K562 (cell line): ENCODE measurements at regions not wholly inside any gene's neighbourhood (a gene's known extent, or its start where the extent isn't known, plus 50 kb on each side); places are given as distances from the start of the nearest gene placed in this dataset.

ENCODE experiments used
- ATAC-seq: fragments of 200-7000 bp; cut with Tn5 transposase; 3 replicates; pipeline ENCODE4 v1.9.1; 2020; ENCODE audit warnings: moderate library complexity
- BruUV-seq: library from RNA; stranded (reverse); fragments of 400-500 nt; replicated peaks from 2 replicates; lab custom pipeline; 2021; lab: Mats Ljungman, UMichigan
- CTCF ChIA-PET: fragments of 300-600 bp; formaldehyde crosslinking; extraction: SDS; loops from one replicate; lab custom pipeline; 2021; ENCODE audit warnings: low intra/inter-chr PET ratio; lab: Yijun Ruan, JAX
- POLR2A ChIA-PET: fragments of 300-600, 350-650 bp; sonication (Branson Sonifier 250); formaldehyde crosslinking; extraction: SDS; loops from one replicate; lab custom pipeline; 2021; ENCODE audit warnings: antibody characterized with exemption, inconsistent platforms; lab: Yijun Ruan, JAX
- DNase-seq, 4 experiments: peaks; one replicate each; pipeline versions ENCODE4 v3.0.0 to v3.0.0-alpha.2; 2011 to 2018; ENCODE audit warnings: low spot score in 3 of 4, mixed read lengths in 3 of 4; ENCODE audit errors: extremely low read depth in 1 of 4
- FAIRE-seq: peaks from 2 replicates; lab custom pipeline; 2011; peaks lifted over from hg19 to GRCh38; lab: Jason Lieb, UNC
- H2AFZ ChIP-seq: 2 replicates; pipeline ENCODE4 v1.6.0; 2011; ENCODE audit warnings: low read depth, low read length, control low read depth, inconsistent platforms
- H3K27ac ChIP-seq: fragments of 200-600 bp; 3 replicates; pipeline ENCODE4 v1.8.0; 2011; ENCODE audit warnings: low read depth, mild to moderate bottlenecking, control low read depth, inconsistent platforms, low read length, moderate library complexity, mixed read lengths; ENCODE audit errors: extremely low read depth
- H3K27me3 ChIP-seq, 2 experiments: fragments of 300-600 bp in 1 of 2; 2 replicates in 1 of 2; 3 replicates in 1 of 2; pipeline versions ENCODE4 v1.6.0 to v1.8.0; 2011; ENCODE audit warnings: inconsistent platforms in 2 of 2, low read length in 2 of 2, mild to moderate bottlenecking in 1 of 2, mixed read lengths in 1 of 2, moderate library complexity in 1 of 2; ENCODE audit not compliant: control insufficient read depth in 2 of 2, insufficient read depth in 2 of 2
- H3K36me3 ChIP-seq: fragments of 300-600 bp; 3 replicates; pipeline ENCODE4 v1.8.0; 2011; ENCODE audit warnings: mild to moderate bottlenecking, low read length, inconsistent platforms; ENCODE audit not compliant: control insufficient read depth, insufficient read depth
- H3K4me1 ChIP-seq, 2 experiments: fragments of 200-600 bp in 1 of 2; replicated peaks in 1 of 2; 2 replicates in 1 of 2; 3 replicates in 1 of 2; pipeline versions ENCODE4 v1.5.1 to v1.8.0; 2011; ENCODE audit warnings: inconsistent platforms in 2 of 2, low read length in 2 of 2, mild to moderate bottlenecking in 1 of 2, mixed read lengths in 1 of 2, moderate library complexity in 1 of 2; ENCODE audit not compliant: control insufficient read depth in 2 of 2, insufficient read depth in 2 of 2
- H3K4me2 ChIP-seq: 2 replicates; pipeline ENCODE4 v1.6.1; 2011; ENCODE audit warnings: low read length, control low read depth, inconsistent platforms, mixed read lengths; ENCODE audit not compliant: insufficient read depth
- H3K4me3 ChIP-seq: fragments of 200-600 bp; sonication (generic), shearing (Covaris generic); 2 replicates; pipeline ENCODE4 v1.5.1; 2016; ENCODE audit warnings: control low read depth, inconsistent platforms
- H3K79me2 ChIP-seq: fragments of 200-600 bp; 3 replicates; pipeline ENCODE4 v1.8.0; 2011; ENCODE audit warnings: low read length, inconsistent platforms; ENCODE audit not compliant: control insufficient read depth, insufficient read depth
- H3K9ac ChIP-seq, 2 experiments: 2 replicates each; pipeline versions ENCODE4 v1.6.0 to v1.6.1; 2011; ENCODE audit warnings: low read depth in 2 of 2, low read length in 2 of 2, control low read depth in 1 of 2, inconsistent platforms in 1 of 2, mild to moderate bottlenecking in 1 of 2, mixed read lengths in 1 of 2; ENCODE audit not compliant: insufficient read depth in 1 of 2
- H3K9me1 ChIP-seq: one replicate; pipeline ENCODE4 v1.6.0; 2011; ENCODE audit warnings: inconsistent platforms, mild to moderate bottlenecking, low read length, moderate library complexity; ENCODE audit not compliant: control insufficient read depth, insufficient read depth
- H3K9me3 ChIP-seq: replicated peaks from 2 replicates; pipeline ENCODE4 v1.5.1; 2011; ENCODE audit warnings: low read depth, low read length, inconsistent platforms; ENCODE audit not compliant: control insufficient read depth, insufficient read depth
- H4K20me1 ChIP-seq: replicated peaks from 2 replicates; pipeline ENCODE4 v1.6.1; 2011; ENCODE audit warnings: low read length, inconsistent platforms, mixed read lengths; ENCODE audit not compliant: control insufficient read depth, insufficient read depth
- ARID1B ChIP-seq: fragments of 450-650 bp; IDR thresholded peaks from 2 replicates; pipeline ENCODE4 v1.6.1; 2016; ENCODE audit warnings: antibody characterized with exemption, mild to moderate bottlenecking, inconsistent platforms
- CBFA2T2 ChIP-seq: fragments of 450-650 bp; conservative IDR thresholded peaks from 2 replicates; pipeline ENCODE4 v1.6.1; 2017; ENCODE audit warnings: mild to moderate bottlenecking
- CBFA2T3 ChIP-seq: fragments of 450-650 bp; IDR thresholded peaks from 2 replicates; pipeline ENCODE4 v1.6.1; 2017
- CEBPG ChIP-seq, 3 experiments: fragments of 200-800 bp in 1 of 3; sonication (Bioruptor generic) in 1 of 3; sonication (generic) in 1 of 3; formaldehyde crosslinking in 1 of 3; IDR thresholded peaks in 2 of 3; conservative IDR thresholded peaks in 1 of 3; 2 replicates each; pipeline versions ENCODE4 v1.6.1 to v1.8.0; 2016 to 2022; ENCODE audit warnings: missing compliant biosample characterization in 2 of 3, missing genetic modification characterization in 2 of 3, mild to moderate bottlenecking in 1 of 3, missing genetic modification reagents in 1 of 3
- DPF2 ChIP-seq: fragments of 450-650 bp; IDR thresholded peaks from 2 replicates; pipeline ENCODE4 v1.6.1; 2016
- HNRNPK ChIP-seq: fragments of 200-400 bp; formaldehyde crosslinking; IDR thresholded peaks from one replicate; pipeline ENCODE4 v1.6.1; 2018; ENCODE audit warnings: mild to moderate bottlenecking, low read depth, low read length; ENCODE audit not compliant: poor library complexity, severe bottlenecking
- MEIS2 ChIP-seq: fragments of 450-650 bp; IDR thresholded peaks from 2 replicates; pipeline ENCODE4 v1.6.1; 2014; ENCODE audit warnings: mild to moderate bottlenecking; ENCODE audit not compliant: partially characterized antibody
- SMARCA4 ChIP-seq: fragments of 450-650 bp; IDR thresholded peaks from 2 replicates; pipeline ENCODE4 v1.6.1; 2016
- TEAD1 ChIP-seq, 2 experiments: fragments of 450-650 bp in 1 of 2; sonication (generic) in 1 of 2; formaldehyde crosslinking; IDR thresholded peaks; 2 replicates each; pipeline versions ENCODE4 v1.4.0 to v1.8.0; 2020 to 2022; ENCODE audit warnings: mild to moderate bottlenecking in 2 of 2, missing genetic modification reagents in 1 of 2
- TEAD4 ChIP-seq, 2 experiments: sonication (generic) in 1 of 2; formaldehyde crosslinking in 1 of 2; IDR thresholded peaks; 2 replicates each; pipeline versions ENCODE4 v1.6.1 to v1.8.0; 2012 to 2022; ENCODE audit warnings: borderline replicate concordance in 1 of 2, inconsistent platforms in 1 of 2, low read length in 1 of 2, mild to moderate bottlenecking in 1 of 2, missing genetic modification reagents in 1 of 2
- ZFX ChIP-seq: sonication (generic); formaldehyde crosslinking; IDR thresholded peaks from 2 replicates; pipeline ENCODE4 v1.8.0; 2022; ENCODE audit warnings: mild to moderate bottlenecking, missing genetic modification reagents, moderate library complexity
- ZNF589 ChIP-seq: fragments of 200-800 bp; sonication (Bioruptor generic); IDR thresholded peaks from 2 replicates; pipeline ENCODE4 v1.6.1; 2016; ENCODE audit warnings: low read depth, missing genetic modification characterization, missing compliant biosample characterization
- WGBS: fragments of 100-300 bp; shearing (Covaris generic); methylation state at CpG from one replicate; pipeline ENCODE4 v1.1.6; 2016; ENCODE audit warnings: low coverage, mixed read lengths; ENCODE audit not compliant: insufficient coverage; ENCODE audit errors: missing lambda C conversion rate; 5-methylcytosine and 5-hydroxymethylcytosine counted together
- in situ Hi-C: fragments of 300-500 bp; cut with MboI; formaldehyde crosslinking; loops from 4 replicates; pipeline ENCODE4 v1.15.0; 2018; ENCODE audit warnings: inconsistent platforms, mixed read lengths
- intact Hi-C: fragments of 100-400 bp; cut with micrococcal nuclease; formaldehyde crosslinking; loops from 2 replicates; pipeline ENCODE4 v1.14.2; 2022
- TF ChIP-seq, protein P1 (sequence below): fragments of 200-800 bp; sonication (Bioruptor generic); IDR thresholded peaks from 2 replicates; pipeline ENCODE4 v1.6.1; 2017; ENCODE audit warnings: missing genetic modification characterization, missing compliant biosample characterization
- TF ChIP-seq, protein P2 (sequence below): fragments of 250-450 bp; sonication (Bioruptor Pico); IDR thresholded peaks from 2 replicates; pipeline ENCODE4 v1.5.0; 2022; ENCODE audit warnings: mild to moderate bottlenecking
- TF ChIP-seq, protein P3 (sequence below): sonication (generic); formaldehyde crosslinking; IDR thresholded peaks from 2 replicates; pipeline ENCODE4 v1.8.1; 2023; ENCODE audit warnings: mild to moderate bottlenecking, missing genetic modification reagents

DNA sequence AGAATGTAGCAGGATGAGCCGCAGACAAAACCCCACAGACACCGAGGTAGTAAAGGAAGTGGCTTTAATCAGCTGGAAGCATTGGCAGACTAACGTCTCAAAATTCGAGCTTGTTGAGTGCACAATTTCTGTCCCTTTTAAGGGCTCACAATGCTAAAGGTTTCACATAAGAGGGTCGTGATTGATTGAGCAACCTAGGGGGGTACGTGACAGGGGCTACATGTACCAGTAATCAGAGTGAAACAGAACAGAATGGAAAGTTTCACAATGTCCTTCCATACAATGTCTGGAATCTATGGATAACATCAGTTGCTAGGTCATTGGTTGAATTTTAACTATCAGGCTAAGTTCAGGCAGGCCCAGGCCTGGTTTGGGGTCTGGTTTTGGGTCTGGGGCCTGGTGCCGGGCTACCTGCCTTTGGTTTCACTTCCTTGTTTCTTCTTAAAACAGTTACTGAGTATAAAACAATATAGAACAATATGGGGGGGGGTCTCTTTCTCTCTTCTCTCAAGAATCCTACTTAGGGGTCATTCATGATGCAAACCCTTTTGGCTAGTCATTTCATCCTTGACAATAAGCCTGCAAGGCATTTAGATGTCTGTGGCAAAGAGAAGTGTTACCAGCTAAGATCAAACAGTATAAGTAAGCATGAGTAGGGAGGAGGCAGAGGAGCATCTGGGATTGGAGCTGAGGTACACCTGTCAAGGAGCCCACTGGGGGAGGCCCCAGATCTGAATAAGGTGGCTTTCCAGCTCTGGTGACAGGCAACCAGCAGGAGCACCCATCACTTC, 364.1 kb downstream of the TNS3 start:
- no peaks in the 10 kb centered on the region for H3K36me3 ChIP-seq
- H3K9ac ChIP-seq, result peak overlapping the region; percentile 36 to 50; a peak in 3 of 4 replicates
- peak overlapping the region; percentile 25 for H3K4me3 ChIP-seq
- DNase-seq (peak in 1 of 4 experiments; percentile 36), ATAC-seq (peak; percentile 16), FAIRE-seq (peak; percentile 32)
- no peaks in the 10 kb centered on the region for H3K27me3 ChIP-seq
- no peaks in the 10 kb centered on the region for H3K9me3 ChIP-seq
- H3K9me1 ChIP-seq, result no peaks in the 10 kb centered on the region
- CTCF ChIA-PET, result no interaction called here
- POLR2A ChIA-PET, result interaction anchor here (2.1 kb wide), 1 partner anchor 10 kb away, joined by 12 read pairs; no protein-coding TSS in a partner anchor
- 3% methylated on average over 7 of the region's 7 CpGs for WGBS
- in situ Hi-C loops (no loop called here), intact Hi-C loops (no loop called here)
- peak overlapping the region; percentile 68 for H3K27ac ChIP-seq
- BruUV-seq, result no TSS peak
- H3K79me2 ChIP-seq, result peaks cover 8% of the 10 kb centered on the region; the same call in 1 of the 3 replicates
- peak overlapping the region; percentile 87 for H3K4me2 ChIP-seq
- peaks cover 18 to 42% of the 10 kb centered on the region in 2 experiments for H3K4me1 ChIP-seq
- H2AFZ ChIP-seq, result peak overlapping the region; percentile 79
- H4K20me1 ChIP-seq, result no peaks in the 10 kb centered on the region
- TF ChIP-seq ZNF589 (CRISPR knock-in tag) (0 out of 2 replicates have a peak, but pooled peaks have one; percentile 29), TEAD4 (IDR thresholded peaks at IDR 0.05; ENCODE audit: low read length) (peak; percentile 16; the same call in 1 of the 2 replicates), TEAD4 (CRISPR knock-in tag; IDR thresholded peaks at IDR 0.05; ENCODE audit: borderline replicate concordance) (no peak), CBFA2T3 (peak; percentile 53), CEBPG (CRISPR knock-in tag; IDR thresholded peaks at IDR 0.05) (no peak), CEBPG (tag; conservative IDR thresholded peaks at IDR 0.05 in 1 of 2, IDR thresholded peaks at IDR 0.05 in 1 of 2) (peak in 1 of 2 experiments; percentile 14; a peak in 1 of 4 replicates), ARID1B (peak; percentile 35), SMARCA4 (0 out of 2 replicates have a peak, but pooled peaks have one; percentile 24), ZFX (CRISPR knock-in tag) (peak; percentile 37; the same call in 1 of the 2 replicates), TEAD1 (CRISPR knock-in tag; IDR thresholded peaks at IDR 0.05) (0 out of 4 replicates have a peak, but pooled peaks of 1 of the 2 experiments have one; percentile 19), MEIS2 (peak; percentile 20), CBFA2T2 (peak; percentile 19; the same call in 1 of the 2 replicates), DPF2 (peak; percentile 31; the same call in 1 of the 2 replicates), HNRNPK (no peak)
- TF ChIP-seq, protein P1, sequence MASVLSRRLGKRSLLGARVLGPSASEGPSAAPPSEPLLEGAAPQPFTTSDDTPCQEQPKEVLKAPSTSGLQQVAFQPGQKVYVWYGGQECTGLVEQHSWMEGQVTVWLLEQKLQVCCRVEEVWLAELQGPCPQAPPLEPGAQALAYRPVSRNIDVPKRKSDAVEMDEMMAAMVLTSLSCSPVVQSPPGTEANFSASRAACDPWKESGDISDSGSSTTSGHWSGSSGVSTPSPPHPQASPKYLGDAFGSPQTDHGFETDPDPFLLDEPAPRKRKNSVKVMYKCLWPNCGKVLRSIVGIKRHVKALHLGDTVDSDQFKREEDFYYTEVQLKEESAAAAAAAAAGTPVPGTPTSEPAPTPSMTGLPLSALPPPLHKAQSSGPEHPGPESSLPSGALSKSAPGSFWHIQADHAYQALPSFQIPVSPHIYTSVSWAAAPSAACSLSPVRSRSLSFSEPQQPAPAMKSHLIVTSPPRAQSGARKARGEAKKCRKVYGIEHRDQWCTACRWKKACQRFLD, result 0 out of 2 replicates have a peak, but pooled peaks have one; percentile 23
- TF ChIP-seq, protein P2, sequence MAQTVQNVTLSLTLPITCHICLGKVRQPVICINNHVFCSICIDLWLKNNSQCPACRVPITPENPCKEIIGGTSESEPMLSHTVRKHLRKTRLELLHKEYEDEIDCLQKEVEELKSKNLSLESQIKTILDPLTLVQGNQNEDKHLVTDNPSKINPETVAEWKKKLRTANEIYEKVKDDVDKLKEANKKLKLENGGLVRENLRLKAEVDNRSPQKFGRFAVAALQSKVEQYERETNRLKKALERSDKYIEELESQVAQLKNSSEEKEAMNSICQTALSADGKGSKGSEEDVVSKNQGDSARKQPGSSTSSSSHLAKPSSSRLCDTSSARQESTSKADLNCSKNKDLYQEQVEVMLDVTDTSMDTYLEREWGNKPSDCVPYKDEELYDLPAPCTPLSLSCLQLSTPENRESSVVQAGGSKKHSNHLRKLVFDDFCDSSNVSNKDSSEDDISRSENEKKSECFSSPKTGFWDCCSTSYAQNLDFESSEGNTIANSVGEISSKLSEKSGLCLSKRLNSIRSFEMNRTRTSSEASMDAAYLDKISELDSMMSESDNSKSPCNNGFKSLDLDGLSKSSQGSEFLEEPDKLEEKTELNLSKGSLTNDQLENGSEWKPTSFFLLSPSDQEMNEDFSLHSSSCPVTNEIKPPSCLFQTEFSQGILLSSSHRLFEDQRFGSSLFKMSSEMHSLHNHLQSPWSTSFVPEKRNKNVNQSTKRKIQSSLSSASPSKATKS (CRISPR knock-in tag), result peak; percentile 17; the same call in 1 of the 2 replicates
- TF ChIP-seq, protein P3, sequence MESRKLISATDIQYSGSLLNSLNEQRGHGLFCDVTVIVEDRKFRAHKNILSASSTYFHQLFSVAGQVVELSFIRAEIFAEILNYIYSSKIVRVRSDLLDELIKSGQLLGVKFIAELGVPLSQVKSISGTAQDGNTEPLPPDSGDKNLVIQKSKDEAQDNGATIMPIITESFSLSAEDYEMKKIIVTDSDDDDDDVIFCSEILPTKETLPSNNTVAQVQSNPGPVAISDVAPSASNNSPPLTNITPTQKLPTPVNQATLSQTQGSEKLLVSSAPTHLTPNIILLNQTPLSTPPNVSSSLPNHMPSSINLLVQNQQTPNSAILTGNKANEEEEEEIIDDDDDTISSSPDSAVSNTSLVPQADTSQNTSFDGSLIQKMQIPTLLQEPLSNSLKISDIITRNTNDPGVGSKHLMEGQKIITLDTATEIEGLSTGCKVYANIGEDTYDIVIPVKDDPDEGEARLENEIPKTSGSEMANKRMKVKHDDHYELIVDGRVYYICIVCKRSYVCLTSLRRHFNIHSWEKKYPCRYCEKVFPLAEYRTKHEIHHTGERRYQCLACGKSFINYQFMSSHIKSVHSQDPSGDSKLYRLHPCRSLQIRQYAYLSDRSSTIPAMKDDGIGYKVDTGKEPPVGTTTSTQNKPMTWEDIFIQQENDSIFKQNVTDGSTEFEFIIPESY (CRISPR knock-in tag), result no peak
